Fibroblast of the conjunctiva (primary cell): ENCODE measurements at regions not wholly inside any gene's neighbourhood (a gene's known extent, or its start where the extent isn't known, plus 50 kb on each side); places are given as distances from the start of the nearest gene placed in this dataset.
"Not testable (repeated sequence)": the region's sequence is repeated elsewhere in the genome, so short reads cannot be mapped to it uniquely, and the experiment has no call there.

Source experiments
- DNase-seq: peaks from one replicate; pipeline ENCODE4 v3.0.0-alpha.2; 2010; ENCODE audit warnings: low read depth

GRCh38 chr2:31736695-31737454 lies 156.1 kb upstream of the SRD5A2 start:
- DNase-seq: no peak

- DNase-seq: no peak
Observed at GRCh38 chr2:31735716-31736115, 155.0 kb upstream of the SRD5A2 start.

GRCh38 chr2:31729442-31730092 lies 148.8 kb upstream of the SRD5A2 start:
- DNase-seq: peak; percentile 13

- DNase-seq: no peak
Observed at GRCh38 chr2:31729065-31729439, 148.3 kb upstream of the SRD5A2 start.

GRCh38 chr2:31728406-31729064 lies 147.8 kb upstream of the SRD5A2 start:
- DNase-seq: no peak

- no peak for DNase-seq
Observed at GRCh38 chr2:31726457-31726856, 145.7 kb upstream of the SRD5A2 start.

- DNase-seq: no peak
Observed at GRCh38 chr2:31725444-31725843, 144.7 kb upstream of the SRD5A2 start.

- no peak for DNase-seq
Observed at GRCh38 chr2:31711737-31712136, 131.0 kb upstream of the SRD5A2 start.

- no peak for DNase-seq
Observed at GRCh38 chr2:31710121-31710520, 129.4 kb upstream of the SRD5A2 start.

GRCh38 chr2:31707992-31708391 lies 127.3 kb upstream of the SRD5A2 start:
- no peak for DNase-seq

GRCh38 chr2:31704561-31705212 lies 123.9 kb upstream of the SRD5A2 start:
- DNase-seq: no peak

- no peak for DNase-seq
Observed at GRCh38 chr2:31703253-31703652, 122.5 kb upstream of the SRD5A2 start.

GRCh38 chr2:31698722-31699121 lies 118.0 kb upstream of the SRD5A2 start:
- no peak for DNase-seq

GRCh38 chr2:31696068-31696467 lies 115.3 kb upstream of the SRD5A2 start:
- DNase-seq: no peak

- no peak for DNase-seq
Observed at GRCh38 chr2:31694444-31694843, 113.7 kb upstream of the SRD5A2 start.

GRCh38 chr2:31693882-31694281 lies 113.1 kb upstream of the SRD5A2 start:
- DNase-seq: no peak

GRCh38 chr2:31688282-31688681 lies 107.5 kb upstream of the SRD5A2 start:
- DNase-seq: no peak

- not testable (repeated sequence) for DNase-seq
Observed at GRCh38 chr2:31683506-31683905, 102.8 kb upstream of the SRD5A2 start.

GRCh38 chr2:31675485-31675901 lies 94.8 kb upstream of the SRD5A2 start:
- no peak for DNase-seq

GRCh38 chr2:31674446-31674845 lies 93.7 kb upstream of the SRD5A2 start:
- no peak for DNase-seq

GRCh38 chr2:31666878-31667277 lies 86.1 kb upstream of the SRD5A2 start:
- DNase-seq: no peak

GRCh38 chr2:31664949-31665724 lies 84.4 kb upstream of the SRD5A2 start:
- no peak for DNase-seq
